H9 (cell line): ENCODE measurements at regions not wholly inside any gene's neighbourhood (a gene's known extent, or its start where the extent isn't known, plus 50 kb on each side); places are given as distances from the start of the nearest gene placed in this dataset.

Source experiments
- DNase-seq: peaks from one replicate; pipeline ENCODE4 v3.0.0-alpha.2; 2017
- H2AFZ ChIP-seq: one replicate; pipeline ENCODE4 v1.6.1; 2013; ENCODE audit warnings: mild to moderate bottlenecking, low read length, control low read depth, moderate library complexity
- H2AK5ac ChIP-seq: 2 replicates; pipeline ENCODE4 v1.6.1; 2013; ENCODE audit warnings: low read length, control low read depth, mixed read lengths; ENCODE audit not compliant: insufficient read length
- H2BK120ac ChIP-seq: one replicate; pipeline ENCODE4 v1.6.1; 2013; ENCODE audit warnings: low read depth, mild to moderate bottlenecking, low read length, control low read depth, inconsistent platforms; ENCODE audit not compliant: poor library complexity, severe bottlenecking
- H2BK12ac ChIP-seq: 2 replicates; pipeline ENCODE4 v1.6.1; 2013; ENCODE audit warnings: low read length, control low read depth, mixed read lengths, low read depth; ENCODE audit not compliant: insufficient read length
- H2BK15ac ChIP-seq: 2 replicates; pipeline ENCODE4 v1.6.1; 2013; ENCODE audit warnings: low read depth, low read length, control low read depth
- H2BK20ac ChIP-seq: one replicate; pipeline ENCODE4 v1.6.1; 2013; ENCODE audit warnings: low read depth, mild to moderate bottlenecking, low read length, control low read depth, inconsistent platforms; ENCODE audit not compliant: poor library complexity, severe bottlenecking
- H2BK5ac ChIP-seq: 2 replicates; pipeline ENCODE4 v1.6.1; 2013; ENCODE audit warnings: low read length, control low read depth, mixed read lengths; ENCODE audit not compliant: insufficient read length
- H3K14ac ChIP-seq: 2 replicates; pipeline ENCODE4 v1.6.1; 2013; ENCODE audit warnings: low read length, control low read depth; ENCODE audit not compliant: insufficient read depth
- H3K18ac ChIP-seq: 2 replicates; pipeline ENCODE4 v1.6.1; 2013; ENCODE audit warnings: low read depth, mild to moderate bottlenecking, mixed read lengths, low read length, control low read depth; ENCODE audit not compliant: insufficient read length
- H3K23ac ChIP-seq: 2 replicates; pipeline ENCODE4 v1.6.1; 2013; ENCODE audit warnings: low read length, control low read depth, mixed read lengths, low read depth; ENCODE audit not compliant: insufficient read length
- H3K23me2 ChIP-seq: 2 replicates; pipeline ENCODE4 v1.6.1; 2013; ENCODE audit warnings: low read depth, mild to moderate bottlenecking, mixed read lengths, low read length, control low read depth; ENCODE audit not compliant: insufficient read length, poor library complexity, severe bottlenecking
- H3K27ac ChIP-seq: 2 replicates; pipeline ENCODE4 v1.5.1; 2013; ENCODE audit warnings: low read length, control low read depth, mixed read lengths, low read depth; ENCODE audit not compliant: insufficient read length
- H3K27me3 ChIP-seq: 2 replicates; pipeline ENCODE4 v1.6.1; 2013; ENCODE audit warnings: low read length, control low read depth, inconsistent platforms; ENCODE audit not compliant: insufficient read depth
- H3K4ac ChIP-seq: 2 replicates; pipeline ENCODE4 v1.6.1; 2013; ENCODE audit warnings: low read depth, mild to moderate bottlenecking, control low read depth, inconsistent platforms, low read length, moderate library complexity
- H3K4me1 ChIP-seq: 2 replicates; pipeline ENCODE4 v1.6.1; 2013; ENCODE audit warnings: low read length, control low read depth, inconsistent platforms; ENCODE audit not compliant: insufficient read depth
- H3K4me2 ChIP-seq: 2 replicates; pipeline ENCODE4 v1.6.1; 2013; ENCODE audit warnings: low read length, control low read depth, mixed read lengths; ENCODE audit not compliant: insufficient read length, insufficient read depth
- H3K56ac ChIP-seq: 2 replicates; pipeline ENCODE4 v1.6.1; 2013; ENCODE audit warnings: low read depth, mild to moderate bottlenecking, mixed read lengths, low read length, control low read depth; ENCODE audit not compliant: insufficient read length
- H3K79me1 ChIP-seq: 2 replicates; pipeline ENCODE4 v1.6.1; 2013; ENCODE audit warnings: low read depth, mild to moderate bottlenecking, moderate library complexity, low read length, control low read depth, inconsistent platforms; ENCODE audit not compliant: insufficient read depth, poor library complexity, severe bottlenecking
- H3K79me2 ChIP-seq: 2 replicates; pipeline ENCODE4 v1.6.1; 2013; ENCODE audit warnings: low read length, control low read depth, inconsistent platforms; ENCODE audit not compliant: insufficient read depth
- H3K9ac ChIP-seq: 2 replicates; pipeline ENCODE4 v1.6.1; 2013; ENCODE audit warnings: low read length, control low read depth, mixed read lengths; ENCODE audit not compliant: insufficient read length; ENCODE audit errors: extremely low read depth
- H3K9me3 ChIP-seq: one replicate; pipeline ENCODE4 v1.6.1; 2013; ENCODE audit warnings: low read depth, low read length, inconsistent platforms; ENCODE audit not compliant: control insufficient read depth
- H3T11ph ChIP-seq: one replicate; pipeline ENCODE4 v1.6.1; 2013; ENCODE audit warnings: mild to moderate bottlenecking, low read length, control low read depth, inconsistent platforms
- H4K20me1 ChIP-seq: one replicate; pipeline ENCODE4 v1.6.1; 2013; ENCODE audit not compliant: control insufficient read depth, insufficient read length, insufficient read depth
- H4K5ac ChIP-seq: 2 replicates; pipeline ENCODE4 v1.6.1; 2013; ENCODE audit warnings: low read depth, mild to moderate bottlenecking, mixed read lengths, low read length, control low read depth; ENCODE audit not compliant: insufficient read length
- H4K8ac ChIP-seq: replicated peaks from 2 replicates; pipeline ENCODE4 v1.6.1; 2013; ENCODE audit warnings: low read length, control low read depth, mixed read lengths, low read depth; ENCODE audit not compliant: insufficient read length
- H4K91ac ChIP-seq: 2 replicates; pipeline ENCODE4 v1.6.1; 2013; ENCODE audit warnings: low read depth, mild to moderate bottlenecking, moderate library complexity, mixed read lengths, low read length, control low read depth; ENCODE audit not compliant: insufficient read length
- H3K27ac Mint-ChIP-seq, 3 experiments: 2 replicates in 2 of 3; 3 replicates in 1 of 3; pipeline ENCODE4 v1.8.0; 2020 to 2021; ENCODE audit warnings: mixed read lengths in 3 of 3, mild to moderate bottlenecking in 1 of 3, moderate library complexity in 1 of 3
- H3K27me3 Mint-ChIP-seq: 2 replicates; pipeline ENCODE4 v1.8.0; 2021; ENCODE audit warnings: low read depth, mild to moderate bottlenecking, moderate library complexity, mixed read lengths
- H3K36me3 Mint-ChIP-seq, 3 experiments: 2 replicates in 2 of 3; 3 replicates in 1 of 3; pipeline ENCODE4 v1.8.0; 2020 to 2021; ENCODE audit warnings: low read depth in 3 of 3, mixed read lengths in 3 of 3; ENCODE audit not compliant: insufficient read depth in 1 of 3
- H3K4me1 Mint-ChIP-seq, 2 experiments: 2 replicates each; pipeline ENCODE4 v1.8.0; 2020; ENCODE audit warnings: mixed read lengths in 2 of 2
- H3K4me3 Mint-ChIP-seq, 2 experiments: 2 replicates in 1 of 2; 3 replicates in 1 of 2; pipeline ENCODE4 v1.8.0; 2020 to 2021; ENCODE audit warnings: mild to moderate bottlenecking in 2 of 2, mixed read lengths in 2 of 2, moderate library complexity in 1 of 2
- H3K9me3 Mint-ChIP-seq, 2 experiments: 2 replicates in 1 of 2; 3 replicates in 1 of 2; pipeline ENCODE4 v1.8.0; 2020; ENCODE audit warnings: mild to moderate bottlenecking in 2 of 2, mixed read lengths in 2 of 2, moderate library complexity in 1 of 2
- WGBS: extraction: QIAGEN DNeasy Blood & Tissue Kit; methylation state at CpG from one replicate; pipeline ENCODE4 v1.1.7; 2013; ENCODE audit warnings: missing lambda C conversion rate, low lambda C conversion rate, mixed read lengths; ENCODE audit not compliant: insufficient read length; ENCODE audit errors: extremely low coverage; 5-methylcytosine and 5-hydroxymethylcytosine counted together
- TF ChIP-seq, protein P1 (sequence below): fragments of 200-600 bp; sonication (generic); conservative IDR thresholded peaks from 3 replicates; pipeline ENCODE4 v1.8.0; 2021; ENCODE audit warnings: antibody characterized with exemption, mild to moderate bottlenecking

DNA sequence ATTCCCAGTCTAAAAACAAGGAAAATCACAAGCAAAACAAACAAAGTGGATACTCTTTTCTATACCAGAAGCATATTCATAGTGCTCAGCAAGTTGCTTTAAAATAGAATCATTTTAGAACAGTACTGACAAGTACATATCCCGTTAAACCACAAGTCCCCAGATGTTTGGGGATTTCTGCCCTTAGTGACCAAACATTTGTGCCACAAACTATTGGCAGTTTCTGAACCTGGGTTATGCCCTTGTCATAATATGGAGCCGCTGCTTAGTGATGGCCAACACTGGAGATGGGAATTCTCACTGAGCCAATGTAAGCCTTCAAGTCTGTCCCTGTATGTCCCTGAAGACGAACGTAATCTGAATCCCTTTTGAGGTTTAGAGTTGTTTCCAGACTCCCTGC is 436.7 kb upstream of the JAG1 start:
- Histone ChIP-seq H2BK20ac (no peak overlapping the region), H2BK5ac (no peak overlapping the region), H3K14ac (no peak overlapping the region), H4K91ac (no peak overlapping the region), H2AFZ (no peak overlapping the region), H3K79me2 (no peaks in the 10 kb centered on the region), H3K27me3 (no peaks in the 10 kb centered on the region), H2AK5ac (no peak overlapping the region), H3K23ac (no peak overlapping the region), H2BK12ac (no peak overlapping the region), H3K23me2 (no peaks in the 10 kb centered on the region), H3K9ac (no peak overlapping the region), H4K20me1 (no peaks in the 10 kb centered on the region), H2BK15ac (no peak overlapping the region), H3K56ac (no peak overlapping the region), H3K4me2 (no peak overlapping the region), H3K4me1 (no peaks in the 10 kb centered on the region), H3K9me3 (no peaks in the 10 kb centered on the region), H3K18ac (no peak overlapping the region), H2BK120ac (no peak overlapping the region), H3K4ac (no peak overlapping the region), H3K79me1 (no peaks in the 10 kb centered on the region), H3T11ph (no peak overlapping the region), H4K5ac (no peak overlapping the region), H4K8ac (no peak overlapping the region), H3K27ac (no peak overlapping the region)
- Mint-ChIP-seq H3K27ac (no peak overlapping the region), H3K27me3 (no peaks in the 10 kb centered on the region), H3K4me3 (no peak overlapping the region), H3K4me1 (peaks cover 12% of the 10 kb centered on the region in 2 experiments), H3K9me3 (no peaks in the 10 kb centered on the region), H3K36me3 (no peaks in the 10 kb centered on the region)
- DNase-seq, result no peak
- WGBS, result no CpG with 5 or more reads among the region's 4 CpGs
- TF ChIP-seq, protein P1, sequence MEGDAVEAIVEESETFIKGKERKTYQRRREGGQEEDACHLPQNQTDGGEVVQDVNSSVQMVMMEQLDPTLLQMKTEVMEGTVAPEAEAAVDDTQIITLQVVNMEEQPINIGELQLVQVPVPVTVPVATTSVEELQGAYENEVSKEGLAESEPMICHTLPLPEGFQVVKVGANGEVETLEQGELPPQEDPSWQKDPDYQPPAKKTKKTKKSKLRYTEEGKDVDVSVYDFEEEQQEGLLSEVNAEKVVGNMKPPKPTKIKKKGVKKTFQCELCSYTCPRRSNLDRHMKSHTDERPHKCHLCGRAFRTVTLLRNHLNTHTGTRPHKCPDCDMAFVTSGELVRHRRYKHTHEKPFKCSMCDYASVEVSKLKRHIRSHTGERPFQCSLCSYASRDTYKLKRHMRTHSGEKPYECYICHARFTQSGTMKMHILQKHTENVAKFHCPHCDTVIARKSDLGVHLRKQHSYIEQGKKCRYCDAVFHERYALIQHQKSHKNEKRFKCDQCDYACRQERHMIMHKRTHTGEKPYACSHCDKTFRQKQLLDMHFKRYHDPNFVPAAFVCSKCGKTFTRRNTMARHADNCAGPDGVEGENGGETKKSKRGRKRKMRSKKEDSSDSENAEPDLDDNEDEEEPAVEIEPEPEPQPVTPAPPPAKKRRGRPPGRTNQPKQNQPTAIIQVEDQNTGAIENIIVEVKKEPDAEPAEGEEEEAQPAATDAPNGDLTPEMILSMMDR, result no peak
